ENCODE measurements at regions not wholly inside any gene's neighbourhood (a gene's known extent, or its start where the extent isn't known, plus 50 kb on each side); places are given as distances from the start of the nearest gene placed in this dataset.

DNA sequence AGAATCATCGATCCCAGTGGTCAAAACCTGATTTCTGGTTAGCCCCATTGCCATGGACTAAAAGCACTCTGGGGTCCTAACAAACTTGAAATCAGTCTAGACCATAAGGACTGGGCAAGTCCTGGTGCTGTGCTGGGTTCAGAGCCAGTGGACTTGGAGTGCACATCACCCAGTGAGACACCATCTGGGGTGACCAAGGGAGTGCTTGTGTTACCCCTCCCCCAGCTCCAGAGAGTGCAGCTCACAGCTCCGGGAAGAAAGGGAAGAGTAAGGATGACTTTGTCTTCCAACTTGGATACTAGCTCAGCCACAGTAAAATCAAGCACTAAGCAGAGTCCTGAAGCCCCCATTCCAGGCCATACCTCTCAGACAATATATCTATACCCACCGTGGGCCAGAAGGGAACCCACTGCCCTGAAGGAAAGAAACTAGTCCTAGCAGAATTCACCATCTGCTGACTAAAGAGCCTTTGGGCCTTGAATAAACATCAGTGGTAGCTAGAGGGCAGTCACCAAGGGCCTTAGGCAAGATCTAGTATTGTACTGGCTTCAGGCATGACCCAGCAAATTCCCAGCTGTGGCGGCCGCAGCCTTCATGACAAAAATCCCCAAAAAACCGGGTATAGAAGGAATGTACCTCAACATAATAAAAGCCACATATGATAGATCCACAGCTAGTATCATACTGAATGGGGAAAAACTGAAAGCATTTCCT, 153.5 kb upstream of the OGFRL1 start:
- no peaks in the 10 kb centered on the region for H3K9me3 ChIP-seq
- ATAC-seq (no peak), DNase-seq (no peak)
- no peaks in the 10 kb centered on the region for H3K4me1 ChIP-seq
- no peak overlapping the region for H3K27ac ChIP-seq
- H3K36me3 ChIP-seq, result no peaks in the 10 kb centered on the region
- no peak overlapping the region for H3K4me3 ChIP-seq
- TF ChIP-seq, protein P1, sequence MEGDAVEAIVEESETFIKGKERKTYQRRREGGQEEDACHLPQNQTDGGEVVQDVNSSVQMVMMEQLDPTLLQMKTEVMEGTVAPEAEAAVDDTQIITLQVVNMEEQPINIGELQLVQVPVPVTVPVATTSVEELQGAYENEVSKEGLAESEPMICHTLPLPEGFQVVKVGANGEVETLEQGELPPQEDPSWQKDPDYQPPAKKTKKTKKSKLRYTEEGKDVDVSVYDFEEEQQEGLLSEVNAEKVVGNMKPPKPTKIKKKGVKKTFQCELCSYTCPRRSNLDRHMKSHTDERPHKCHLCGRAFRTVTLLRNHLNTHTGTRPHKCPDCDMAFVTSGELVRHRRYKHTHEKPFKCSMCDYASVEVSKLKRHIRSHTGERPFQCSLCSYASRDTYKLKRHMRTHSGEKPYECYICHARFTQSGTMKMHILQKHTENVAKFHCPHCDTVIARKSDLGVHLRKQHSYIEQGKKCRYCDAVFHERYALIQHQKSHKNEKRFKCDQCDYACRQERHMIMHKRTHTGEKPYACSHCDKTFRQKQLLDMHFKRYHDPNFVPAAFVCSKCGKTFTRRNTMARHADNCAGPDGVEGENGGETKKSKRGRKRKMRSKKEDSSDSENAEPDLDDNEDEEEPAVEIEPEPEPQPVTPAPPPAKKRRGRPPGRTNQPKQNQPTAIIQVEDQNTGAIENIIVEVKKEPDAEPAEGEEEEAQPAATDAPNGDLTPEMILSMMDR (IDR thresholded peaks at IDR 0.05), result no peak
- H3K27me3 ChIP-seq, result no peaks in the 10 kb centered on the region
- intact Hi-C loops (cut with DNase I), result no loop called here

DNA sequence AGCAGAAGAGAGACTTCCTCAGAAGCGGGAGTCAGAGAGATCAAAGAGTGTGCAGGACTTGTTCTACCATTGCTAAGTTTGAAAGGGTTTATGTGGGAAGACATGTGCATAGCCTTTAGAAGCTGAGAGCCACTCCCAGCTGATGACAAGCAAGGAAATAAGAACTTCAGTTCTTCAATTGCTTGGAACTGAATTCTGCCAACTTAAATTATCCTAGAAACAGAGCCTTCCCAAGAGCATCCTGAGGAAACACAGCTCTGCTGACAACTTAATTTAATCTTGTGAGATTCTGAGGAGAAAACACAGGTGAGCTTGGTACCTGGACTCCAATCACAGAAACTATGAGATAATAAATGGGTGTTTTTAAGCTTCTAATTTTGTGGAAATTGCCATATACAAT, 150.6 kb upstream of the OGFRL1 start:
- no peak for ATAC-seq
- H3K4me1 ChIP-seq, result no peaks in the 10 kb centered on the region
- TF ChIP-seq, protein P1 (IDR thresholded peaks at IDR 0.05), result no peak
- no peak overlapping the region for H3K4me3 ChIP-seq
- intact Hi-C loops (cut with DNase I), result no loop called here
- no peak overlapping the region for H3K27ac ChIP-seq
- H3K9me3 ChIP-seq, result peaks cover 0 to 4% of the 10 kb centered on the region in 2 donors
- H3K36me3 ChIP-seq, result no peaks in the 10 kb centered on the region
- no peaks in the 10 kb centered on the region for H3K27me3 ChIP-seq
- DNase-seq, result no peak

DNA sequence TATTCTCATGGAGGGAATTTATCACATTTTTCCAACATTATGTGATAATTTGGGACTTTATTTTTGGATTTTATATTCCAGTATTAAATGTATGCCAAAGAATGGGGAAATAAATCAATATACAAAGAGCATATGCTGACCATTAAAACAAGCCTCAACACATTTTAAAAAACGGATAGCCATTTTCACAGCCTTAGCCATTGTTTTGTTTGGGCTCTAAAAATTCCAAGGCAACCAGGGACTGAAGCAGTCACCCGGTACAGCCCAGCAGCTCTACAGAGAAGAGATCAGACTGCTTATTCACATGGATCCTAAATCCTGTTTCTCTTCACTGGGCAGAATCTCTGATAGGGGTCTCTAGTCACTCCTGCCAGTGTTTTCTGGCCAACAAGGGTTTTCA, 150.2 kb upstream of the OGFRL1 start:
- Histone ChIP-seq H3K4me3 (no peak overlapping the region), H3K27ac (no peak overlapping the region), H3K27me3 (no peaks in the 10 kb centered on the region), H3K4me1 (no peaks in the 10 kb centered on the region), H3K36me3 (no peaks in the 10 kb centered on the region), H3K9me3 (peaks cover 0 to 4% of the 10 kb centered on the region in 2 donors)
- TF ChIP-seq, protein P1 (IDR thresholded peaks at IDR 0.05), result no peak
- intact Hi-C loops (cut with DNase I), result no loop called here
- no peak for DNase-seq
- no peak for ATAC-seq

- intact Hi-C loops (cut with DNase I), result no loop called here
- TF ChIP-seq, protein P1 (IDR thresholded peaks at IDR 0.05), result no peak
- Histone ChIP-seq H3K9me3 (peaks cover 0 to 4% of the 10 kb centered on the region in 2 donors), H3K4me3 (no peak overlapping the region), H3K36me3 (no peaks in the 10 kb centered on the region), H3K27ac (no peak overlapping the region), H3K27me3 (no peaks in the 10 kb centered on the region), H3K4me1 (no peaks in the 10 kb centered on the region)
- no peak for ATAC-seq
- no peak for DNase-seq
Measured at GRCh38 chr6:71139249-71139648, 149.4 kb upstream of the OGFRL1 start.

- ATAC-seq, result no peak
Measured at GRCh38 chr6:71153755-71154325, 134.8 kb upstream of the OGFRL1 start.

More at GRCh38 chr6:71153755-71154325, 134.8 kb upstream of the OGFRL1 start:
- no peak overlapping the region for H3K27ac ChIP-seq
- no peaks in the 10 kb centered on the region for H3K36me3 ChIP-seq
- intact Hi-C loops (cut with DNase I), result no loop called here
- no peaks in the 10 kb centered on the region for H3K27me3 ChIP-seq
- TF ChIP-seq, protein P1 (IDR thresholded peaks at IDR 0.05), result no peak
- H3K9me3 ChIP-seq, result no peaks in the 10 kb centered on the region
- H3K4me1 ChIP-seq, result no peaks in the 10 kb centered on the region
- no peak overlapping the region for H3K4me3 ChIP-seq
- peak in 1 of 4 donors; percentile 39 for DNase-seq

All from left lung (tissue), 4 donors.